K562 (cell line): ENCODE measurements at regions not wholly inside any gene's neighbourhood (a gene's known extent, or its start where the extent isn't known, plus 50 kb on each side); places are given as distances from the start of the nearest gene placed in this dataset.

Experiments used
- ATAC-seq: fragments of 200-7000 bp; cut with Tn5 transposase; 3 replicates; pipeline ENCODE4 v1.9.1; 2020; ENCODE audit warnings: moderate library complexity
- BruUV-seq: library from RNA; stranded (reverse); fragments of 400-500 nt; replicated peaks from 2 replicates; lab custom pipeline; 2021; lab: Mats Ljungman, UMichigan
- CTCF ChIA-PET: fragments of 300-600 bp; formaldehyde crosslinking; extraction: SDS; loops from one replicate; lab custom pipeline; 2021; ENCODE audit warnings: low intra/inter-chr PET ratio; lab: Yijun Ruan, JAX
- POLR2A ChIA-PET: fragments of 300-600, 350-650 bp; sonication (Branson Sonifier 250); formaldehyde crosslinking; extraction: SDS; loops from one replicate; lab custom pipeline; 2021; ENCODE audit warnings: antibody characterized with exemption, inconsistent platforms; lab: Yijun Ruan, JAX
- DNase-seq, 4 experiments: peaks; one replicate each; pipeline versions ENCODE4 v3.0.0 to v3.0.0-alpha.2; 2011 to 2018; ENCODE audit warnings: low spot score in 3 of 4, mixed read lengths in 3 of 4; ENCODE audit errors: extremely low read depth in 1 of 4
- FAIRE-seq: peaks from 2 replicates; lab custom pipeline; 2011; peaks lifted over from hg19 to GRCh38; lab: Jason Lieb, UNC
- H2AFZ ChIP-seq: 2 replicates; pipeline ENCODE4 v1.6.0; 2011; ENCODE audit warnings: low read depth, low read length, control low read depth, inconsistent platforms
- H3K27ac ChIP-seq: fragments of 200-600 bp; 3 replicates; pipeline ENCODE4 v1.8.0; 2011; ENCODE audit warnings: low read depth, mild to moderate bottlenecking, control low read depth, inconsistent platforms, low read length, moderate library complexity, mixed read lengths; ENCODE audit errors: extremely low read depth
- H3K27me3 ChIP-seq, 2 experiments: fragments of 300-600 bp in 1 of 2; 2 replicates in 1 of 2; 3 replicates in 1 of 2; pipeline versions ENCODE4 v1.6.0 to v1.8.0; 2011; ENCODE audit warnings: inconsistent platforms in 2 of 2, low read length in 2 of 2, mild to moderate bottlenecking in 1 of 2, mixed read lengths in 1 of 2, moderate library complexity in 1 of 2; ENCODE audit not compliant: control insufficient read depth in 2 of 2, insufficient read depth in 2 of 2
- H3K36me3 ChIP-seq: fragments of 300-600 bp; 3 replicates; pipeline ENCODE4 v1.8.0; 2011; ENCODE audit warnings: mild to moderate bottlenecking, low read length, inconsistent platforms; ENCODE audit not compliant: control insufficient read depth, insufficient read depth
- H3K4me1 ChIP-seq, 2 experiments: fragments of 200-600 bp in 1 of 2; replicated peaks in 1 of 2; 2 replicates in 1 of 2; 3 replicates in 1 of 2; pipeline versions ENCODE4 v1.5.1 to v1.8.0; 2011; ENCODE audit warnings: inconsistent platforms in 2 of 2, low read length in 2 of 2, mild to moderate bottlenecking in 1 of 2, mixed read lengths in 1 of 2, moderate library complexity in 1 of 2; ENCODE audit not compliant: control insufficient read depth in 2 of 2, insufficient read depth in 2 of 2
- H3K4me2 ChIP-seq: 2 replicates; pipeline ENCODE4 v1.6.1; 2011; ENCODE audit warnings: low read length, control low read depth, inconsistent platforms, mixed read lengths; ENCODE audit not compliant: insufficient read depth
- H3K4me3 ChIP-seq: fragments of 200-600 bp; sonication (generic), shearing (Covaris generic); 2 replicates; pipeline ENCODE4 v1.5.1; 2016; ENCODE audit warnings: control low read depth, inconsistent platforms
- H3K79me2 ChIP-seq: fragments of 200-600 bp; 3 replicates; pipeline ENCODE4 v1.8.0; 2011; ENCODE audit warnings: low read length, inconsistent platforms; ENCODE audit not compliant: control insufficient read depth, insufficient read depth
- H3K9ac ChIP-seq, 2 experiments: 2 replicates each; pipeline versions ENCODE4 v1.6.0 to v1.6.1; 2011; ENCODE audit warnings: low read depth in 2 of 2, low read length in 2 of 2, control low read depth in 1 of 2, inconsistent platforms in 1 of 2, mild to moderate bottlenecking in 1 of 2, mixed read lengths in 1 of 2; ENCODE audit not compliant: insufficient read depth in 1 of 2
- H3K9me1 ChIP-seq: one replicate; pipeline ENCODE4 v1.6.0; 2011; ENCODE audit warnings: inconsistent platforms, mild to moderate bottlenecking, low read length, moderate library complexity; ENCODE audit not compliant: control insufficient read depth, insufficient read depth
- H3K9me3 ChIP-seq: replicated peaks from 2 replicates; pipeline ENCODE4 v1.5.1; 2011; ENCODE audit warnings: low read depth, low read length, inconsistent platforms; ENCODE audit not compliant: control insufficient read depth, insufficient read depth
- H4K20me1 ChIP-seq: replicated peaks from 2 replicates; pipeline ENCODE4 v1.6.1; 2011; ENCODE audit warnings: low read length, inconsistent platforms, mixed read lengths; ENCODE audit not compliant: control insufficient read depth, insufficient read depth
- MAZ ChIP-seq, 2 experiments: fragments of 450-650 bp in 1 of 2; sonication (generic) in 1 of 2; formaldehyde crosslinking; IDR thresholded peaks in 1 of 2; conservative IDR thresholded peaks in 1 of 2; 2 replicates each; pipeline versions ENCODE4 v1.4.0 to v1.5.0; 2020; ENCODE audit warnings: mild to moderate bottlenecking in 1 of 2, missing genetic modification reagents in 1 of 2
- NCOA1 ChIP-seq: fragments of 450-650 bp; IDR thresholded peaks from 2 replicates; pipeline ENCODE4 v1.6.1; 2016; ENCODE audit warnings: low read depth
- RUNX1 ChIP-seq: sonication (generic); IDR thresholded peaks from 2 replicates; pipeline ENCODE4 v1.6.1; 2016; ENCODE audit warnings: antibody characterized with exemption, low read depth
- ZFP30 ChIP-seq: fragments of 250-450 bp; sonication (Bioruptor Pico); IDR thresholded peaks from 2 replicates; pipeline ENCODE4 v1.8.0; 2022; ENCODE audit warnings: moderate library complexity, mild to moderate bottlenecking, inconsistent platforms, borderline replicate concordance
- ZKSCAN8 ChIP-seq: fragments of 200-800 bp; sonication (Bioruptor generic); IDR thresholded peaks from 2 replicates; pipeline ENCODE4 v1.6.1; 2016; ENCODE audit warnings: missing genetic modification characterization, missing compliant biosample characterization
- WGBS: fragments of 100-300 bp; shearing (Covaris generic); methylation state at CpG from one replicate; pipeline ENCODE4 v1.1.6; 2016; ENCODE audit warnings: low coverage, mixed read lengths; ENCODE audit not compliant: insufficient coverage; ENCODE audit errors: missing lambda C conversion rate; 5-methylcytosine and 5-hydroxymethylcytosine counted together
- in situ Hi-C: fragments of 300-500 bp; cut with MboI; formaldehyde crosslinking; loops from 4 replicates; pipeline ENCODE4 v1.15.0; 2018; ENCODE audit warnings: inconsistent platforms, mixed read lengths
- intact Hi-C: fragments of 100-400 bp; cut with micrococcal nuclease; formaldehyde crosslinking; loops from 2 replicates; pipeline ENCODE4 v1.14.2; 2022
- TF ChIP-seq, protein P1 (sequence below): sonication (generic); formaldehyde crosslinking; IDR thresholded peaks from 2 replicates; pipeline ENCODE4 v1.8.1; 2023; ENCODE audit warnings: mild to moderate bottlenecking, missing genetic modification reagents, moderate library complexity
- TF ChIP-seq, protein P2 (sequence below), 3 experiments: fragments of 200-800 bp in 1 of 3; fragments of 250-450 bp in 1 of 3; fragments of 450-650 bp in 1 of 3; sonication (Bioruptor Pico) in 1 of 3; sonication (Bioruptor generic) in 1 of 3; formaldehyde crosslinking in 1 of 3; IDR thresholded peaks; 2 replicates each; pipeline versions ENCODE4 v1.6.1 to v1.8.0; 2016 to 2022; ENCODE audit warnings: mild to moderate bottlenecking in 2 of 3, missing genetic modification characterization in 2 of 3, missing compliant biosample characterization in 1 of 3, moderate library complexity in 1 of 3
- TF ChIP-seq, protein P3 (sequence below): sonication (generic); formaldehyde crosslinking; IDR thresholded peaks from 2 replicates; pipeline ENCODE4 v1.8.0; 2023; ENCODE audit warnings: mild to moderate bottlenecking, missing genetic modification reagents

DNA sequence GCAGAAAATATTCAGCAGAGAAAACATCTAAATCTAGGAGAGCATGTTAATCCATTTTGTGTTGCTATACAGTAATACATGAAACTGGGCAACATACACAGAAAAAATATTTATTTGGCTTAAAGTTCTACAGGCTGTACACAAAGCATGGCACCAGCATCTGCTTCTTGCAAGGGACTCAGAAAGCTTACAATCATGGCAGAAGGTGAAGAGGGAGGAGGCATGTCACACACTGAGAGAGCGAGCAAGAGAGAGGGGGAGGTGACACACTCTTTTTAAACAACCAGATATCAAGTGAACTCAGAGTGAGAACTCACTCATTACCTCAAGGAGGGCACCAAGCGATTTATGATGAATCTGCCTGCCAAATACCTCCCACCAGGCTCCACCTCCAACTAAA is 94.2 kb upstream of the CNOT2 start:
- Histone ChIP-seq H3K4me1 (peaks cover 0 to 13% of the 10 kb centered on the region in 2 experiments; a peak in 2 of 5 replicates), H3K9me3 (peaks cover 4% of the 10 kb centered on the region), H3K4me2 (no peak overlapping the region), H3K79me2 (no peaks in the 10 kb centered on the region), H3K9ac (no peak overlapping the region), H3K36me3 (no peaks in the 10 kb centered on the region), H3K27ac (no peak overlapping the region; the same call in 2 of the 3 replicates), H3K27me3 (no peaks in the 10 kb centered on the region), H3K9me1 (no peaks in the 10 kb centered on the region), H4K20me1 (no peaks in the 10 kb centered on the region), H3K4me3 (no peak overlapping the region), H2AFZ (peak overlapping the region; percentile 55)
- no peak for TF ChIP-seq ZKSCAN8 (CRISPR knock-in tag)
- no peak for TF ChIP-seq NCOA1
- TF ChIP-seq, protein P1, sequence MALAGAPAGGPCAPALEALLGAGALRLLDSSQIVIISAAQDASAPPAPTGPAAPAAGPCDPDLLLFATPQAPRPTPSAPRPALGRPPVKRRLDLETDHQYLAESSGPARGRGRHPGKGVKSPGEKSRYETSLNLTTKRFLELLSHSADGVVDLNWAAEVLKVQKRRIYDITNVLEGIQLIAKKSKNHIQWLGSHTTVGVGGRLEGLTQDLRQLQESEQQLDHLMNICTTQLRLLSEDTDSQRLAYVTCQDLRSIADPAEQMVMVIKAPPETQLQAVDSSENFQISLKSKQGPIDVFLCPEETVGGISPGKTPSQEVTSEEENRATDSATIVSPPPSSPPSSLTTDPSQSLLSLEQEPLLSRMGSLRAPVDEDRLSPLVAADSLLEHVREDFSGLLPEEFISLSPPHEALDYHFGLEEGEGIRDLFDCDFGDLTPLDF (CRISPR knock-in tag), result no peak
- TF ChIP-seq RUNX1, result no peak
- TF ChIP-seq MAZ (CRISPR knock-in tag; conservative IDR thresholded peaks at IDR 0.05 in 1 of 2, IDR thresholded peaks at IDR 0.05 in 1 of 2), result no peak
- no peak for TF ChIP-seq ZFP30
- TF ChIP-seq, protein P2, sequence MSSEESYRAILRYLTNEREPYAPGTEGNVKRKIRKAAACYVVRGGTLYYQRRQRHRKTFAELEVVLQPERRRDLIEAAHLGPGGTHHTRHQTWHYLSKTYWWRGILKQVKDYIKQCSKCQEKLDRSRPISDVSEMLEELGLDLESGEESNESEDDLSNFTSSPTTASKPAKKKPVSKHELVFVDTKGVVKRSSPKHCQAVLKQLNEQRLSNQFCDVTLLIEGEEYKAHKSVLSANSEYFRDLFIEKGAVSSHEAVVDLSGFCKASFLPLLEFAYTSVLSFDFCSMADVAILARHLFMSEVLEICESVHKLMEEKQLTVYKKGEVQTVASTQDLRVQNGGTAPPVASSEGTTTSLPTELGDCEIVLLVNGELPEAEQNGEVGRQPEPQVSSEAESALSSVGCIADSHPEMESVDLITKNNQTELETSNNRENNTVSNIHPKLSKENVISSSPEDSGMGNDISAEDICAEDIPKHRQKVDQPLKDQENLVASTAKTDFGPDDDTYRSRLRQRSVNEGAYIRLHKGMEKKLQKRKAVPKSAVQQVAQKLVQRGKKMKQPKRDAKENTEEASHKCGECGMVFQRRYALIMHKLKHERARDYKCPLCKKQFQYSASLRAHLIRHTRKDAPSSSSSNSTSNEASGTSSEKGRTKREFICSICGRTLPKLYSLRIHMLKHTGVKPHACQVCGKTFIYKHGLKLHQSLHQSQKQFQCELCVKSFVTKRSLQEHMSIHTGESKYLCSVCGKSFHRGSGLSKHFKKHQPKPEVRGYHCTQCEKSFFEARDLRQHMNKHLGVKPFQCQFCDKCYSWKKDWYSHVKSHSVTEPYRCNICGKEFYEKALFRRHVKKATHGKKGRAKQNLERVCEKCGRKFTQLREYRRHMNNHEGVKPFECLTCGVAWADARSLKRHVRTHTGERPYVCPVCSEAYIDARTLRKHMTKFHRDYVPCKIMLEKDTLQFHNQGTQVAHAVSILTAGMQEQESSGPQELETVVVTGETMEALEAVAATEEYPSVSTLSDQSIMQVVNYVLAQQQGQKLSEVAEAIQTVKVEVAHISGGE (CRISPR knock-in tag; IDR thresholded peaks at IDR 0.05), result no peak
- TF ChIP-seq, protein P3, sequence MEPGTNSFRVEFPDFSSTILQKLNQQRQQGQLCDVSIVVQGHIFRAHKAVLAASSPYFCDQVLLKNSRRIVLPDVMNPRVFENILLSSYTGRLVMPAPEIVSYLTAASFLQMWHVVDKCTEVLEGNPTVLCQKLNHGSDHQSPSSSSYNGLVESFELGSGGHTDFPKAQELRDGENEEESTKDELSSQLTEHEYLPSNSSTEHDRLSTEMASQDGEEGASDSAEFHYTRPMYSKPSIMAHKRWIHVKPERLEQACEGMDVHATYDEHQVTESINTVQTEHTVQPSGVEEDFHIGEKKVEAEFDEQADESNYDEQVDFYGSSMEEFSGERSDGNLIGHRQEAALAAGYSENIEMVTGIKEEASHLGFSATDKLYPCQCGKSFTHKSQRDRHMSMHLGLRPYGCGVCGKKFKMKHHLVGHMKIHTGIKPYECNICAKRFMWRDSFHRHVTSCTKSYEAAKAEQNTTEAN (CRISPR knock-in tag), result no peak
- in situ Hi-C loops, result no loop called here
- DNase-seq, result no peak
- peak; percentile 59 for ATAC-seq
- POLR2A ChIA-PET, result no interaction called here
- FAIRE-seq, result no peak
- BruUV-seq, result no TSS peak
- WGBS, result 14% methylated on average over 2 of the region's 2 CpGs
- CTCF ChIA-PET, result interaction anchor here (0.5 kb wide), 1 partner anchor 360 kb away, joined by 3 read pairs; no protein-coding TSS in a partner anchor
- intact Hi-C loops, result no loop called here
